PC-3 (cell line): ENCODE measurements at regions not wholly inside any gene's neighbourhood (a gene's known extent, or its start where the extent isn't known, plus 50 kb on each side); places are given as distances from the start of the nearest gene placed in this dataset.

Experiments used
- ATAC-seq: fragments of 200-7000 bp; cut with Tn5 transposase; 2 replicates; pipeline ENCODE4 v1.9.1; 2020; ENCODE audit warnings: mild to moderate bottlenecking, moderate library complexity
- BruUV-seq: library from RNA; stranded (reverse); fragments of 400-500 nt; replicated peaks from 2 replicates; lab custom pipeline; 2021; lab: Mats Ljungman, UMichigan
- CTCF ChIA-PET: fragments of 300-600 bp; sonication (Branson Sonifier 250); formaldehyde crosslinking; loops from one replicate; lab custom pipeline; 2022; ENCODE audit warnings: antibody characterized with exemption; lab: Charles Lee
- POLR2A ChIA-PET: fragments of 300-600 bp; sonication (Branson Sonifier 250); formaldehyde crosslinking; loops from one replicate; lab custom pipeline; 2022; ENCODE audit warnings: antibody characterized with exemption; ENCODE audit not compliant: unreplicated experiment; lab: Charles Lee
- DNase-seq: peaks from one replicate; pipeline ENCODE4 v3.0.0-alpha.2; 2015
- H2AFZ ChIP-seq: fragments of 300-600 bp; sonication (generic); 2 replicates; pipeline ENCODE4 v1.6.0; 2016; ENCODE audit warnings: antibody characterized with exemption, low read length
- H3F3A ChIP-seq: fragments of 300-600 bp; sonication (generic); one replicate; pipeline ENCODE4 v1.6.0; 2017; ENCODE audit warnings: antibody characterized with exemption, low read length, control low read depth, mild to moderate bottlenecking; ENCODE audit not compliant: unreplicated experiment
- H3K27ac ChIP-seq: fragments of 300-600 bp; sonication (generic); 2 replicates; pipeline ENCODE4 v1.5.1; 2016; ENCODE audit warnings: mild to moderate bottlenecking, low read length
- H3K27me3 ChIP-seq: fragments of 300-600 bp; sonication (generic); 2 replicates; pipeline ENCODE4 v1.6.1; 2016; ENCODE audit warnings: low read length, mixed read lengths
- H3K36me3 ChIP-seq: fragments of 300-600 bp; sonication (generic); 2 replicates; pipeline ENCODE4 v1.6.1; 2016; ENCODE audit warnings: low read depth, mixed run types, low read length, mixed read lengths
- H3K4me1 ChIP-seq: fragments of 300-600 bp; sonication (generic); 2 replicates; pipeline ENCODE4 v1.5.1; 2016; ENCODE audit warnings: low read length; ENCODE audit not compliant: insufficient read depth
- H3K4me2 ChIP-seq: fragments of 300-600 bp; sonication (generic); 2 replicates; pipeline ENCODE4 v1.6.0; 2016; ENCODE audit warnings: low read length
- H3K4me3 ChIP-seq: fragments of 300-600 bp; sonication (generic); 2 replicates; pipeline ENCODE4 v1.5.1; 2016; ENCODE audit warnings: mild to moderate bottlenecking, low read length, mixed read lengths
- H3K79me2 ChIP-seq: fragments of 300-600 bp; sonication (generic); 2 replicates; pipeline ENCODE4 v1.6.1; 2017; ENCODE audit warnings: low read length, mixed read lengths
- H3K9ac ChIP-seq: fragments of 300-600 bp; sonication (generic); 2 replicates; pipeline ENCODE4 v1.6.0; 2016; ENCODE audit warnings: mild to moderate bottlenecking, low read length
- H3K9me2 ChIP-seq: fragments of 300-600 bp; sonication (generic); replicated peaks from 2 replicates; pipeline ENCODE4 v1.6.1; 2016; ENCODE audit warnings: mixed run types, low read length, mixed read lengths
- H3K9me3 ChIP-seq: fragments of 300-600 bp; sonication (generic); 2 replicates; pipeline ENCODE4 v1.6.1; 2016; ENCODE audit warnings: low read length, mixed read lengths
- H4K20me1 ChIP-seq: fragments of 300-600 bp; sonication (generic); 2 replicates; pipeline ENCODE4 v1.6.1; 2016; ENCODE audit warnings: low read length, mixed read lengths
- EZH2 ChIP-seq: fragments of 300-600 bp; sonication (generic); IDR thresholded peaks from one replicate; pipeline ENCODE4 v1.6.1; 2017; ENCODE audit warnings: antibody characterized with exemption, mild to moderate bottlenecking, low read length; ENCODE audit not compliant: unreplicated experiment
- EZH2phosphoT487 ChIP-seq: fragments of 300-600 bp; sonication (generic); IDR thresholded peaks from 2 replicates; pipeline ENCODE4 v1.6.1; 2018; ENCODE audit warnings: mild to moderate bottlenecking, antibody characterized with exemption, low read length, borderline replicate concordance
- intact Hi-C: fragments of 100-400 bp; cut with micrococcal nuclease; formaldehyde crosslinking; loops from 2 replicates; pipeline ENCODE4 v1.9.0; 2023
- TF ChIP-seq, protein P1 (sequence below): fragments of 300-600 bp; sonication (generic); conservative IDR thresholded peaks from 2 replicates; pipeline ENCODE4 v1.5.1; 2017; ENCODE audit warnings: antibody characterized with exemption, low read depth, mild to moderate bottlenecking, low read length

DNA sequence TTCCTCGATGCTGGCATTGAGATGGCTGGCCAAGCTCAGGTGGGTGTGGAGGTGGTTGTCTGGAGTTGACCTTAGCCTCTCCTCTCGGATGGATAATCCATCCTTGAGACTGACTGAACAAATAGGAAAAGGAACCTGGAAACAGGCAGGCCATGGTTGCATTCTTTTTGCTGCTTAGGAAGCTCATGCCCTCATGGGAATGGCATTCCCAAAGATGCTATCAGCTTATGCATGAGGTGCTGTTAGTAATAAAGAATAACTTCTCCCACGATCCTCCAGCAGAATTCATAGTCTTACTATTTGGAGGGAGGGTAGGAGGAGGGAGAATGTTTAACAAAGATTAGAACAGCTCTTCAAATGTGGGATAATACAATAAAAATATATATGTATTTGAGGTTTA is 303.0 kb upstream of the TPM1 start:
- H3K4me1 ChIP-seq = peaks cover 45% of the 10 kb centered on the region
- H3K36me3 ChIP-seq = no peaks in the 10 kb centered on the region
- peaks cover 5% of the 10 kb centered on the region for H3F3A ChIP-seq
- no peak overlapping the region for H2AFZ ChIP-seq
- H3K9me3 ChIP-seq = no peaks in the 10 kb centered on the region
- H3K27me3 ChIP-seq = no peaks in the 10 kb centered on the region
- peak overlapping the region; percentile 95 for H3K27ac ChIP-seq
- CTCF ChIA-PET = interaction anchor here (0.6 kb wide), 1 partner anchor 168 kb away, joined by 6 read pairs; no protein-coding TSS in a partner anchor
- H3K79me2 ChIP-seq = no peaks in the 10 kb centered on the region
- peak overlapping the region; percentile 59 for H3K4me2 ChIP-seq
- POLR2A ChIA-PET = interaction anchor here (0.6 kb wide), 2 partner anchors 18 to 331 kb away, joined by 3 to 5 read pairs; no protein-coding TSS in a partner anchor
- no TSS peak for BruUV-seq
- TF ChIP-seq EZH2 (no peak), EZH2phosphoT487 (no peak)
- TF ChIP-seq, protein P1, sequence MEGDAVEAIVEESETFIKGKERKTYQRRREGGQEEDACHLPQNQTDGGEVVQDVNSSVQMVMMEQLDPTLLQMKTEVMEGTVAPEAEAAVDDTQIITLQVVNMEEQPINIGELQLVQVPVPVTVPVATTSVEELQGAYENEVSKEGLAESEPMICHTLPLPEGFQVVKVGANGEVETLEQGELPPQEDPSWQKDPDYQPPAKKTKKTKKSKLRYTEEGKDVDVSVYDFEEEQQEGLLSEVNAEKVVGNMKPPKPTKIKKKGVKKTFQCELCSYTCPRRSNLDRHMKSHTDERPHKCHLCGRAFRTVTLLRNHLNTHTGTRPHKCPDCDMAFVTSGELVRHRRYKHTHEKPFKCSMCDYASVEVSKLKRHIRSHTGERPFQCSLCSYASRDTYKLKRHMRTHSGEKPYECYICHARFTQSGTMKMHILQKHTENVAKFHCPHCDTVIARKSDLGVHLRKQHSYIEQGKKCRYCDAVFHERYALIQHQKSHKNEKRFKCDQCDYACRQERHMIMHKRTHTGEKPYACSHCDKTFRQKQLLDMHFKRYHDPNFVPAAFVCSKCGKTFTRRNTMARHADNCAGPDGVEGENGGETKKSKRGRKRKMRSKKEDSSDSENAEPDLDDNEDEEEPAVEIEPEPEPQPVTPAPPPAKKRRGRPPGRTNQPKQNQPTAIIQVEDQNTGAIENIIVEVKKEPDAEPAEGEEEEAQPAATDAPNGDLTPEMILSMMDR = no peak
- intact Hi-C loops = no loop called here
- 0 out of 2 replicates have a peak overlapping the region, but pooled peaks have one; percentile 20 for H3K4me3 ChIP-seq
- no peaks in the 10 kb centered on the region for H3K9me2 ChIP-seq
- H4K20me1 ChIP-seq = no peaks in the 10 kb centered on the region
- peak; percentile 16 for ATAC-seq
- peak overlapping the region; percentile 55 for H3K9ac ChIP-seq
- DNase-seq = peak; percentile 70

DNA sequence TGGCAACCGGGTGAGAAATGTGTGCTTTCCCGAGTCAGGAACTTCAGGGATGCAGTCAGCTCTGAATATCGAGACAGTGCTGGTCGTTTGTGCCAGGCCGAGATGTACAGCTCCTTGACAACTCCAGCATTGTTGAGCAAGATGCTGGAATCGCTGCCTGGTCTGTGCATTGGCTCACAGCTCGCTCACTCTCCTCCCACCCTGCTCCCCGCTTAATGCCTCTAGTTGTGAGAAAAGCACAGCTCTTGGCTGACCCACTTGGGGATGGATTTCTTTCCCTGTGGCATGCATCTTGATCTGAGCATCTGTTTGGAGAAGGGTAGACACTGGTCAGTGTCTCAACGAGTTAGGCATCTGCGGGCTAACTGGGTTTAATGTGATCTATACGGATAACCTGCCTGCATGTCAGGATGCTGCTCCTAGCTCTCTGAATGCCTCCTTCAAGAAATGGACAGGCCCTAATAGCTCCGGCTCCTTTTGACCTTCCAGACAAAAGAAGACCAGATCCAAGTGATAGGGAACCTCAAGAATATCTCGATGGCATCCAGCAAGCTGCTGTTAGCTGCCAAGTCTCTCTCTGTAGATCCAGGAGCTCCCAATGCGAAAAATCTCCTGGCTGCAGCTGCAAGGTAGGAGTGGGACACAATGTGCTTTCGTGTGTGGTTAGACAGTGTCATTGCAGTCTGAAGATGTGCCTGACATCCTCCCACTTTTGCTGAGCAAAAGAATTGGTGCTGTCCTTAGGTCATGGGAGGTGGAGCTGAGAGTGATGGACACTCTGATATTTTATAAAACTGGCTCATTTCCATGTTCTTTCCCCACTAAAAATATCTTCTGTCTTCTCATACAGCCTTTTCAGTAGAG is 302.2 kb upstream of the TPM1 start:
- H3K9ac ChIP-seq = 0 out of 2 replicates have a peak overlapping the region, but pooled peaks have one; percentile 31
- H3K4me2 ChIP-seq = peak overlapping the region; percentile 59; the same call in 1 of the 2 replicates
- peak overlapping the region; percentile 95 for H3K27ac ChIP-seq

More for the DNA sequence above, 302.2 kb upstream of the TPM1 start:
- Histone ChIP-seq H3K27me3 (no peaks in the 10 kb centered on the region), H3K79me2 (no peaks in the 10 kb centered on the region), H2AFZ (no peak overlapping the region), H3K9me2 (no peaks in the 10 kb centered on the region), H3F3A (peaks cover 5% of the 10 kb centered on the region), H3K9me3 (no peaks in the 10 kb centered on the region), H3K4me3 (no peak overlapping the region), H4K20me1 (no peaks in the 10 kb centered on the region), H3K36me3 (no peaks in the 10 kb centered on the region), H3K4me1 (peaks cover 45% of the 10 kb centered on the region)
- ChIA-PET CTCF (interaction anchor here (0.6 kb wide), 1 partner anchor 337 kb away, joined by 3 read pairs; no protein-coding TSS in a partner anchor), POLR2A (interaction anchor here (0.6 kb wide), 1 partner anchor 330 kb away, joined by 3 read pairs; no protein-coding TSS in a partner anchor)
- no TSS peak for BruUV-seq
- no peak for DNase-seq
- ATAC-seq = no peak
- intact Hi-C loops = loop anchor here (10.0 kb wide), 1 partner anchor 176 kb away; no protein-coding TSS in a partner anchor
- TF ChIP-seq, protein P1 = no peak
- no peak for TF ChIP-seq EZH2
- no peak for TF ChIP-seq EZH2phosphoT487
